ENCODE measurements at regions not wholly inside any gene's neighbourhood (a gene's known extent, or its start where the extent isn't known, plus 50 kb on each side); places are given as distances from the start of the nearest gene placed in this dataset.

- TF ChIP-seq POLR2A (IDR thresholded peaks at IDR 0.05) (no peak), CTCF (IDR thresholded peaks at IDR 0.05) (no peak)
Measured at GRCh38 chr6:78222226-78222625, 569.4 kb downstream of the MEI4 start.

Data from Peyer's patch (tissue), 4 donors.